Thymus (tissue), 11 donors: ENCODE measurements at regions not wholly inside any gene's neighbourhood (a gene's known extent, or its start where the extent isn't known, plus 50 kb on each side); places are given as distances from the start of the nearest gene placed in this dataset.

ENCODE experiments used
- DNase-seq, 9 donors: peaks; one replicate each; pipeline ENCODE4 v3.0.0-alpha.2; 2013; ENCODE audit warnings: low spot score in 9 of 9, low read depth in 6 of 9, missing footprints in 1 of 9
- H3K27ac ChIP-seq, 2 donors: one replicate each; pipeline ENCODE4 v1.5.1; 2013; ENCODE audit warnings: control low read depth in 1 of 2, low read depth in 1 of 2, low read length in 1 of 2, mild to moderate bottlenecking in 1 of 2, moderate library complexity in 1 of 2
- H3K27me3 ChIP-seq, 2 donors: one replicate each; pipeline ENCODE4 v1.5.1; 2013; ENCODE audit warnings: low read length in 1 of 2; ENCODE audit not compliant: control insufficient read depth in 2 of 2, insufficient read depth in 1 of 2
- H3K36me3 ChIP-seq, 2 donors: one replicate each; pipeline ENCODE4 v1.5.1; 2013; ENCODE audit warnings: low read length in 1 of 2, mild to moderate bottlenecking in 1 of 2, moderate library complexity in 1 of 2; ENCODE audit not compliant: control insufficient read depth in 2 of 2, insufficient read depth in 2 of 2
- H3K4me1 ChIP-seq, 2 donors: one replicate each; pipeline ENCODE4 v1.5.1; 2013; ENCODE audit warnings: low read length in 2 of 2; ENCODE audit not compliant: control insufficient read depth in 2 of 2, insufficient read depth in 2 of 2
- H3K4me3 ChIP-seq, 2 donors: one replicate each; pipeline ENCODE4 v1.5.1; 2013; ENCODE audit warnings: low read length in 2 of 2, control low read depth in 1 of 2, mild to moderate bottlenecking in 1 of 2
- H3K9me3 ChIP-seq, 2 donors: one replicate each; pipeline ENCODE4 v1.5.1; 2013; ENCODE audit warnings: low read length in 1 of 2, mild to moderate bottlenecking in 1 of 2; ENCODE audit not compliant: control insufficient read depth in 2 of 2, insufficient read depth in 1 of 2
- WGBS: extraction: QIAGEN DNeasy Blood & Tissue Kit; methylation state at CpG from one replicate; pipeline ENCODE4 v1.1.7; 2013; 5-methylcytosine and 5-hydroxymethylcytosine counted together
- donor health status: healthy.

- 36% methylated on average over 2 of the region's 2 CpGs for WGBS
- DNase-seq, result no peak
- no peaks in the 10 kb centered on the region for H3K4me1 ChIP-seq
- no peaks in the 10 kb centered on the region for H3K27me3 ChIP-seq
- H3K27ac ChIP-seq, result no peak overlapping the region
- no peaks in the 10 kb centered on the region for H3K9me3 ChIP-seq
- no peak overlapping the region for H3K4me3 ChIP-seq
- no peaks in the 10 kb centered on the region for H3K36me3 ChIP-seq
Measured at GRCh38 chr5:8196061-8196460, 327.1 kb downstream of the MTRR start.

GRCh38 chr5:8208307-8208706 is 339.4 kb downstream of the MTRR start:
- Histone ChIP-seq H3K9me3 (no peaks in the 10 kb centered on the region), H3K27me3 (no peaks in the 10 kb centered on the region), H3K4me3 (no peak overlapping the region), H3K36me3 (no peaks in the 10 kb centered on the region), H3K27ac (no peak overlapping the region), H3K4me1 (no peaks in the 10 kb centered on the region)
- WGBS, result 91% methylated on average over 7 of the region's 7 CpGs
- DNase-seq, result no peak

GRCh38 chr5:8209500-8209899 is 340.6 kb downstream of the MTRR start:
- Histone ChIP-seq H3K4me1 (no peaks in the 10 kb centered on the region), H3K36me3 (no peaks in the 10 kb centered on the region), H3K27ac (no peak overlapping the region), H3K27me3 (no peaks in the 10 kb centered on the region), H3K9me3 (no peaks in the 10 kb centered on the region), H3K4me3 (no peak overlapping the region)
- no peak for DNase-seq
- 86% methylated on average over 5 of the region's 5 CpGs for WGBS

- DNase-seq, result no peak
- H3K36me3 ChIP-seq, result no peaks in the 10 kb centered on the region
- H3K4me1 ChIP-seq, result no peaks in the 10 kb centered on the region
- H3K4me3 ChIP-seq, result no peak overlapping the region
- no peak overlapping the region for H3K27ac ChIP-seq
- 74% methylated on average over 7 of the region's 7 CpGs for WGBS
- no peaks in the 10 kb centered on the region for H3K9me3 ChIP-seq
- H3K27me3 ChIP-seq, result no peaks in the 10 kb centered on the region
Measured at GRCh38 chr5:8213701-8214240, 344.8 kb downstream of the MTRR start.

GRCh38 chr5:8216921-8217320 is 348.0 kb downstream of the MTRR start:
- H3K27me3 ChIP-seq, result no peaks in the 10 kb centered on the region
- no peak for DNase-seq
- H3K4me3 ChIP-seq, result no peak overlapping the region
- no peak overlapping the region for H3K27ac ChIP-seq
- H3K4me1 ChIP-seq, result no peaks in the 10 kb centered on the region
- WGBS, result 93% methylated on average over 20 of the region's 20 CpGs
- H3K9me3 ChIP-seq, result peaks cover 0 to 1% of the 10 kb centered on the region in 2 donors
- no peaks in the 10 kb centered on the region for H3K36me3 ChIP-seq

GRCh38 chr5:8226148-8226547 is 357.2 kb downstream of the MTRR start:
- H3K27ac ChIP-seq, result no peak overlapping the region
- DNase-seq, result no peak
- H3K27me3 ChIP-seq, result no peaks in the 10 kb centered on the region
- no peaks in the 10 kb centered on the region for H3K36me3 ChIP-seq
- H3K9me3 ChIP-seq, result no peaks in the 10 kb centered on the region
- H3K4me1 ChIP-seq, result no peaks in the 10 kb centered on the region
- 94% methylated on average over 3 of the region's 3 CpGs for WGBS
- no peak overlapping the region for H3K4me3 ChIP-seq

GRCh38 chr5:8227112-8227511 is 358.2 kb downstream of the MTRR start:
- Histone ChIP-seq H3K9me3 (no peaks in the 10 kb centered on the region), H3K4me1 (no peaks in the 10 kb centered on the region), H3K36me3 (no peaks in the 10 kb centered on the region), H3K27me3 (no peaks in the 10 kb centered on the region), H3K4me3 (no peak overlapping the region), H3K27ac (no peak overlapping the region)
- no peak for DNase-seq
- 89% methylated on average over 8 of the region's 8 CpGs for WGBS

GRCh38 chr5:8229551-8229950 is 360.6 kb downstream of the MTRR start:
- H3K27me3 ChIP-seq, result no peaks in the 10 kb centered on the region
- no peaks in the 10 kb centered on the region for H3K4me1 ChIP-seq
- DNase-seq, result no peak
- 89% methylated on average over 4 of the region's 4 CpGs for WGBS
- no peak overlapping the region for H3K4me3 ChIP-seq
- H3K9me3 ChIP-seq, result no peaks in the 10 kb centered on the region
- H3K27ac ChIP-seq, result no peak overlapping the region
- H3K36me3 ChIP-seq, result no peaks in the 10 kb centered on the region

- WGBS, result 89% methylated on average over 2 of the region's 2 CpGs
- H3K27me3 ChIP-seq, result no peaks in the 10 kb centered on the region
- no peaks in the 10 kb centered on the region for H3K36me3 ChIP-seq
- H3K9me3 ChIP-seq, result no peaks in the 10 kb centered on the region
- no peak overlapping the region for H3K4me3 ChIP-seq
- H3K4me1 ChIP-seq, result no peaks in the 10 kb centered on the region
- no peak for DNase-seq
- no peak overlapping the region for H3K27ac ChIP-seq
Measured at GRCh38 chr5:8230868-8231267, 361.9 kb downstream of the MTRR start.

- no peak for DNase-seq
- no peaks in the 10 kb centered on the region for H3K36me3 ChIP-seq
Measured at GRCh38 chr5:8233479-8233878, 364.5 kb downstream of the MTRR start.

More at GRCh38 chr5:8233479-8233878, 364.5 kb downstream of the MTRR start:
- Histone ChIP-seq H3K4me1 (no peaks in the 10 kb centered on the region), H3K27ac (no peak overlapping the region), H3K27me3 (no peaks in the 10 kb centered on the region), H3K4me3 (no peak overlapping the region), H3K9me3 (no peaks in the 10 kb centered on the region)
